Esophagus squamous epithelium (tissue), 5 donors: ENCODE measurements at regions not wholly inside any gene's neighbourhood (a gene's known extent, or its start where the extent isn't known, plus 50 kb on each side); places are given as distances from the start of the nearest gene placed in this dataset.

ENCODE experiments used
- DNase-seq: peaks from one replicate; lab custom pipeline; 2025; lab: John Stamatoyannopoulos, UW
- H3K27ac ChIP-seq, 4 donors: fragments of 200-600 bp; sonication (generic); one replicate each; pipeline ENCODE4 v1.5.1; 2016 to 2019; ENCODE audit warnings: mild to moderate bottlenecking in 1 of 4
- H3K27me3 ChIP-seq, 4 donors: fragments of 200-600 bp; sonication (generic); 1 replicate in 3 of 4; 2 replicates in 1 of 4; pipeline versions ENCODE4 v1.5.1 to v1.6.0; 2017 to 2021; ENCODE audit warnings: antibody characterized with exemption in 1 of 4
- H3K36me3 ChIP-seq, 3 donors: fragments of 200-600 bp; sonication (generic); one replicate each; pipeline ENCODE4 v1.5.1; 2016 to 2019
- H3K4me1 ChIP-seq, 3 donors: fragments of 200-600 bp; sonication (generic); one replicate each; pipeline ENCODE4 v1.5.1; 2017 to 2019
- H3K4me3 ChIP-seq, 4 donors: fragments of 200-600 bp; sonication (generic); 1 replicate in 3 of 4; 2 replicates in 1 of 4; pipeline ENCODE4 v1.5.1; 2016 to 2019; ENCODE audit warnings: mild to moderate bottlenecking in 2 of 4, moderate library complexity in 1 of 4
- H3K9me3 ChIP-seq, 3 donors: fragments of 200-600 bp; sonication (generic); one replicate each; pipeline ENCODE4 v1.5.1; 2016 to 2019
- CTCF ChIP-seq, 6 experiments: fragments of 450-650 bp in 4 of 6; fragments of 200-600 bp in 2 of 6; sonication (generic) in 2 of 6; IDR thresholded peaks; one replicate each; pipeline ENCODE4 v1.5.1; 2016 to 2019; ENCODE audit warnings: antibody characterized with exemption in 6 of 6, mild to moderate bottlenecking in 4 of 6, moderate library complexity in 4 of 6
- POLR2A ChIP-seq, 4 donors: fragments of 450-650 bp; IDR thresholded peaks; one replicate each; pipeline ENCODE4 v1.6.1; 2017; ENCODE audit warnings: antibody characterized with exemption in 4 of 4, mild to moderate bottlenecking in 4 of 4, moderate library complexity in 3 of 4
- WGBS, 2 donors: methylation state at CpG; one replicate each; pipeline ENCODE4 v1.1.5; 2018; 5-methylcytosine and 5-hydroxymethylcytosine counted together
- intact Hi-C: fragments of 100-400 bp; cut with DNase I; formaldehyde crosslinking; loops from one replicate; pipeline ENCODE4 v1.15.0; 2022
- donor health status: DM: yes; HTN: yes; CAD: no.

DNA sequence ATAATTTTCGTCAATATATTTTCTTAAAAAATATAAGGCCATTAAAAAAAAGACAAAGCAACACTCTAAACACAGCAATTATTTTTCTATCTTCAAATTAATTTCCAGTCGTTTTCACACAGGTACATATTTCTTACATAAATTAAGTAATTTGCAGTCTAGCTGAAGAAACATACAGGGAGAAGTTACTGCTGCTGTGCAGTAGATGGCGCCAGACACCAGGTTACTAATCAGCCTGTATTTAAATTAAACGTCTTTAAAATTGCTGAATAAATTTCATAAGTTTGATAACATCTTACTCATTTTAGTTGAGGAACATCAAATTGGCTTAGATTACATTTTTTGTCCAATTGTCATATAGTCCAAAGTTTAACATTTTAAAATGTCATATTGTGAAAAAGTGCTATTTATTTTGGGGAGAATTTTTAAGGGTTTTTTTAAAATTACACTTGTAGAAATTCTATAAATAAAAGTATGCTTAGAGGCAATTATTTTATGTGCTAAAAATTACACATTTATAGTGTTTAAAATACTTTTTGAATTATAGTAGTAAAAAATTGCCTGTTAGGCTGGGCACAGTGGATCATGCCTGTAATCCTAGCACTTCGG, 88.4 kb downstream of the PMAIP1 start:
- WGBS, 2 donors: 18 to 19% methylated on average over 5 of the region's 5 CpGs
- H3K36me3 ChIP-seq: no peaks in the 10 kb centered on the region
- H3K9me3 ChIP-seq: no peaks in the 10 kb centered on the region
- no peak overlapping the region for H3K27ac ChIP-seq
- TF ChIP-seq POLR2A (IDR thresholded peaks at IDR 0.05) (no peak), CTCF (IDR thresholded peaks at IDR 0.05) (peak; percentile 77 to 94 (median 90))
- no peak overlapping the region for H3K4me3 ChIP-seq
- peaks cover 0 to 7% (median 0%) of the 10 kb centered on the region in 4 donors for H3K27me3 ChIP-seq
- no peak for DNase-seq
- intact Hi-C loops: no loop called here
- peaks cover 0 to 9% (median 0%) of the 10 kb centered on the region in 3 donors for H3K4me1 ChIP-seq

DNA sequence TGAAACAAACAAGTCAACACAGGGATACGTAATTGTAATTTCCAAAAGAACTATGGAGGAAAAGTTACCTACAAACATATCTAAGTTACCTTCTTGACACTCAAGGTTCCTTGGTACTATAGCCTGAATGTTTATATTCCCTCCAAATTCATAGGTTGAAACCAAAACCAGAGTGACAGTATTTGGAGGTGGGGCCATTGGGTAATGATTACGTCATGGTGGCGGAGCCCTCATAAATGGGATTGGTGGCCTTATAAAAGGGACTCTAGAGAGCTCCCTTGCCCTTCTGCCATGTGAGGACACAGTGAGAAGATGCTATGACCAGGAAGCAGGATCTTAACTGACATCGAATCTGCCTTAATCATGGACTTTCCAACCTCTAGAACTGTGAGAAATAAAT, 87.3 kb downstream of the PMAIP1 start:
- Histone ChIP-seq H3K4me3 (no peak overlapping the region), H3K9me3 (no peaks in the 10 kb centered on the region), H3K27me3 (peaks cover 0 to 7% (median 0%) of the 10 kb centered on the region in 4 donors), H3K4me1 (peaks cover 0 to 14% (median 0%) of the 10 kb centered on the region in 3 donors), H3K27ac (no peak overlapping the region), H3K36me3 (no peaks in the 10 kb centered on the region)
- 56 to 60% methylated on average over 4 of the region's 4 CpGs for WGBS, 2 donors
- intact Hi-C loops: no loop called here
- TF ChIP-seq CTCF (IDR thresholded peaks at IDR 0.05) (no peak), POLR2A (IDR thresholded peaks at IDR 0.05) (no peak)
- DNase-seq: no peak

GRCh38 chr18:59986139-59986538, 86.3 kb downstream of the PMAIP1 start:
- peaks cover 0 to 16% (median 0%) of the 10 kb centered on the region in 3 donors for H3K4me1 ChIP-seq
- WGBS, 2 donors: 69 to 72% methylated on average over 10 to 11 of the region's 11 CpGs
- no peaks in the 10 kb centered on the region for H3K36me3 ChIP-seq
- intact Hi-C loops: no loop called here
- TF ChIP-seq POLR2A (IDR thresholded peaks at IDR 0.05) (no peak), CTCF (IDR thresholded peaks at IDR 0.05) (no peak)
- H3K27ac ChIP-seq: no peak overlapping the region
- H3K27me3 ChIP-seq: peaks cover 0 to under 1% (median 0%) of the 10 kb centered on the region in 4 donors
- no peak for DNase-seq
- H3K4me3 ChIP-seq: no peak overlapping the region
- no peaks in the 10 kb centered on the region for H3K9me3 ChIP-seq

- intact Hi-C loops: no loop called here
- 65 to 81% methylated on average over 5 of the region's 5 CpGs for WGBS, 2 donors
- Histone ChIP-seq H3K27me3 (no peaks in the 10 kb centered on the region), H3K9me3 (no peaks in the 10 kb centered on the region), H3K4me3 (no peak overlapping the region), H3K36me3 (no peaks in the 10 kb centered on the region), H3K4me1 (peaks cover 0 to 20% (median 0%) of the 10 kb centered on the region in 3 donors), H3K27ac (no peak overlapping the region)
- no peak for DNase-seq
- TF ChIP-seq CTCF (IDR thresholded peaks at IDR 0.05) (no peak), POLR2A (IDR thresholded peaks at IDR 0.05) (no peak)
These were observed 85.5 kb downstream of the PMAIP1 start for GRCh38 chr18:59985289-59985688.

GRCh38 chr18:59983506-59983905, 83.7 kb downstream of the PMAIP1 start:
- no peak for DNase-seq
- intact Hi-C loops: loop anchor here (5.0 kb wide), 1 partner anchor 141 kb away; no protein-coding TSS in a partner anchor

More at GRCh38 chr18:59983506-59983905, 83.7 kb downstream of the PMAIP1 start:
- peak overlapping the region in 2 of 4 donors; percentile 46 to 74 for H3K27ac ChIP-seq
- TF ChIP-seq POLR2A (IDR thresholded peaks at IDR 0.05) (no peak), CTCF (IDR thresholded peaks at IDR 0.05) (no peak)
- no peak overlapping the region for H3K4me3 ChIP-seq
- peaks cover 0 to 28% (median 0%) of the 10 kb centered on the region in 3 donors for H3K4me1 ChIP-seq
- H3K36me3 ChIP-seq: no peaks in the 10 kb centered on the region
- 89 to 95% methylated on average over 4 of the region's 4 CpGs for WGBS, 2 donors
- no peaks in the 10 kb centered on the region for H3K27me3 ChIP-seq
- H3K9me3 ChIP-seq: no peaks in the 10 kb centered on the region
